HG02678 (cell line): ENCODE measurements at regions not wholly inside any gene's neighbourhood (a gene's known extent, or its start where the extent isn't known, plus 50 kb on each side); places are given as distances from the start of the nearest gene placed in this dataset.

ENCODE experiments used
- ATAC-seq: cut with Tn5 transposase; IDR thresholded peaks from one replicate; pipeline ENCODE4 v1.9.1; 2021; ENCODE audit warnings: mild to moderate bottlenecking, moderate library complexity; ENCODE audit not compliant: unreplicated experiment

DNA sequence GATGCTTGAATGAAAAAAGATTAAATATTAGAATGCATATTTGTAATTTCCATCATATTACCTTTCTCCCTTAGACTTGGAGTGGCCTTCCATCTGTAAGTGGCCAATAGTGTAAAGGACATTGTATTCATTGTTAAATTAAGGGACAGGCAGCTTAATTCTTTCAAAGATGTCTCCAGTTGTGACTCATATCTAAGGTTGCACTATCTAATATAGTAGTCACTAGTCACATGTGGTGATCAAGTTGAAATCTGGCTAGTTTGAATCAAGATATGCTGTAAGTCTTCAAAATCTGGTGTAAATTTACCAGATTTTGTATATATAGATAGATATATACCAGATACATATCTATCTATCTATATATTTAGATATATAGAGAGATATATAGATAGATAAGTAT is 52.4 kb upstream of the AGPS start:
- no peak for ATAC-seq

DNA sequence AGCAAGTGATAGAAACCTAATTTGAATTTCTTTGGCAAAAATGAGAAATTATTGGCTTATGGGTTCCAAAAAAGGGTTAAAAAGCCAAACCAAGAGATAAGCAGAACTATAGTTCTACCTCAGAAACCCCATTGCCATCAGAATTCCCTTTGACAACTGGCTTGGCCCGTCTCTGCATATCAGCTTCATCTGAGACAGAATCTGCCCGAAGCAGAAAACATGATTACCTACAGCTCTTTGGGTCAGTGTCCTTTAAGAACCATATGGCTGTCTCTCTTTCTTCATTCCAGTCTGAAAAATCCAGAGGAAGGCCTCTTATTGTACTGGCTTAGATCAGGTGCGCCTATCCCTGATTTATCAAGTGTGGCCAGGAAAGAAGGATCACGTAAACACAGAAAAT is 49.8 kb upstream of the AGPS start:
- no peak for ATAC-seq
